H9 (cell line): ENCODE measurements at regions not wholly inside any gene's neighbourhood (a gene's known extent, or its start where the extent isn't known, plus 50 kb on each side); places are given as distances from the start of the nearest gene placed in this dataset.

Experiments
- DNase-seq: peaks from one replicate; pipeline ENCODE4 v3.0.0-alpha.2; 2017
- H2AFZ ChIP-seq: one replicate; pipeline ENCODE4 v1.6.1; 2013; ENCODE audit warnings: mild to moderate bottlenecking, low read length, control low read depth, moderate library complexity
- H2AK5ac ChIP-seq: 2 replicates; pipeline ENCODE4 v1.6.1; 2013; ENCODE audit warnings: low read length, control low read depth, mixed read lengths; ENCODE audit not compliant: insufficient read length
- H2BK120ac ChIP-seq: one replicate; pipeline ENCODE4 v1.6.1; 2013; ENCODE audit warnings: low read depth, mild to moderate bottlenecking, low read length, control low read depth, inconsistent platforms; ENCODE audit not compliant: poor library complexity, severe bottlenecking
- H2BK12ac ChIP-seq: 2 replicates; pipeline ENCODE4 v1.6.1; 2013; ENCODE audit warnings: low read length, control low read depth, mixed read lengths, low read depth; ENCODE audit not compliant: insufficient read length
- H2BK15ac ChIP-seq: 2 replicates; pipeline ENCODE4 v1.6.1; 2013; ENCODE audit warnings: low read depth, low read length, control low read depth
- H2BK20ac ChIP-seq: one replicate; pipeline ENCODE4 v1.6.1; 2013; ENCODE audit warnings: low read depth, mild to moderate bottlenecking, low read length, control low read depth, inconsistent platforms; ENCODE audit not compliant: poor library complexity, severe bottlenecking
- H2BK5ac ChIP-seq: 2 replicates; pipeline ENCODE4 v1.6.1; 2013; ENCODE audit warnings: low read length, control low read depth, mixed read lengths; ENCODE audit not compliant: insufficient read length
- H3K14ac ChIP-seq: 2 replicates; pipeline ENCODE4 v1.6.1; 2013; ENCODE audit warnings: low read length, control low read depth; ENCODE audit not compliant: insufficient read depth
- H3K18ac ChIP-seq: 2 replicates; pipeline ENCODE4 v1.6.1; 2013; ENCODE audit warnings: low read depth, mild to moderate bottlenecking, mixed read lengths, low read length, control low read depth; ENCODE audit not compliant: insufficient read length
- H3K23ac ChIP-seq: 2 replicates; pipeline ENCODE4 v1.6.1; 2013; ENCODE audit warnings: low read length, control low read depth, mixed read lengths, low read depth; ENCODE audit not compliant: insufficient read length
- H3K23me2 ChIP-seq: 2 replicates; pipeline ENCODE4 v1.6.1; 2013; ENCODE audit warnings: low read depth, mild to moderate bottlenecking, mixed read lengths, low read length, control low read depth; ENCODE audit not compliant: insufficient read length, poor library complexity, severe bottlenecking
- H3K27ac ChIP-seq: 2 replicates; pipeline ENCODE4 v1.5.1; 2013; ENCODE audit warnings: low read length, control low read depth, mixed read lengths, low read depth; ENCODE audit not compliant: insufficient read length
- H3K27me3 ChIP-seq: 2 replicates; pipeline ENCODE4 v1.6.1; 2013; ENCODE audit warnings: low read length, control low read depth, inconsistent platforms; ENCODE audit not compliant: insufficient read depth
- H3K4ac ChIP-seq: 2 replicates; pipeline ENCODE4 v1.6.1; 2013; ENCODE audit warnings: low read depth, mild to moderate bottlenecking, control low read depth, inconsistent platforms, low read length, moderate library complexity
- H3K4me1 ChIP-seq: 2 replicates; pipeline ENCODE4 v1.6.1; 2013; ENCODE audit warnings: low read length, control low read depth, inconsistent platforms; ENCODE audit not compliant: insufficient read depth
- H3K4me2 ChIP-seq: 2 replicates; pipeline ENCODE4 v1.6.1; 2013; ENCODE audit warnings: low read length, control low read depth, mixed read lengths; ENCODE audit not compliant: insufficient read length, insufficient read depth
- H3K56ac ChIP-seq: 2 replicates; pipeline ENCODE4 v1.6.1; 2013; ENCODE audit warnings: low read depth, mild to moderate bottlenecking, mixed read lengths, low read length, control low read depth; ENCODE audit not compliant: insufficient read length
- H3K79me1 ChIP-seq: 2 replicates; pipeline ENCODE4 v1.6.1; 2013; ENCODE audit warnings: low read depth, mild to moderate bottlenecking, moderate library complexity, low read length, control low read depth, inconsistent platforms; ENCODE audit not compliant: insufficient read depth, poor library complexity, severe bottlenecking
- H3K79me2 ChIP-seq: 2 replicates; pipeline ENCODE4 v1.6.1; 2013; ENCODE audit warnings: low read length, control low read depth, inconsistent platforms; ENCODE audit not compliant: insufficient read depth
- H3K9ac ChIP-seq: 2 replicates; pipeline ENCODE4 v1.6.1; 2013; ENCODE audit warnings: low read length, control low read depth, mixed read lengths; ENCODE audit not compliant: insufficient read length; ENCODE audit errors: extremely low read depth
- H3K9me3 ChIP-seq: one replicate; pipeline ENCODE4 v1.6.1; 2013; ENCODE audit warnings: low read depth, low read length, inconsistent platforms; ENCODE audit not compliant: control insufficient read depth
- H3T11ph ChIP-seq: one replicate; pipeline ENCODE4 v1.6.1; 2013; ENCODE audit warnings: mild to moderate bottlenecking, low read length, control low read depth, inconsistent platforms
- H4K20me1 ChIP-seq: one replicate; pipeline ENCODE4 v1.6.1; 2013; ENCODE audit not compliant: control insufficient read depth, insufficient read length, insufficient read depth
- H4K5ac ChIP-seq: 2 replicates; pipeline ENCODE4 v1.6.1; 2013; ENCODE audit warnings: low read depth, mild to moderate bottlenecking, mixed read lengths, low read length, control low read depth; ENCODE audit not compliant: insufficient read length
- H4K8ac ChIP-seq: replicated peaks from 2 replicates; pipeline ENCODE4 v1.6.1; 2013; ENCODE audit warnings: low read length, control low read depth, mixed read lengths, low read depth; ENCODE audit not compliant: insufficient read length
- H4K91ac ChIP-seq: 2 replicates; pipeline ENCODE4 v1.6.1; 2013; ENCODE audit warnings: low read depth, mild to moderate bottlenecking, moderate library complexity, mixed read lengths, low read length, control low read depth; ENCODE audit not compliant: insufficient read length
- H3K27ac Mint-ChIP-seq, 3 experiments: 2 replicates in 2 of 3; 3 replicates in 1 of 3; pipeline ENCODE4 v1.8.0; 2020 to 2021; ENCODE audit warnings: mixed read lengths in 3 of 3, mild to moderate bottlenecking in 1 of 3, moderate library complexity in 1 of 3
- H3K27me3 Mint-ChIP-seq: 2 replicates; pipeline ENCODE4 v1.8.0; 2021; ENCODE audit warnings: low read depth, mild to moderate bottlenecking, moderate library complexity, mixed read lengths
- H3K36me3 Mint-ChIP-seq, 3 experiments: 2 replicates in 2 of 3; 3 replicates in 1 of 3; pipeline ENCODE4 v1.8.0; 2020 to 2021; ENCODE audit warnings: low read depth in 3 of 3, mixed read lengths in 3 of 3; ENCODE audit not compliant: insufficient read depth in 1 of 3
- H3K4me1 Mint-ChIP-seq, 2 experiments: 2 replicates each; pipeline ENCODE4 v1.8.0; 2020; ENCODE audit warnings: mixed read lengths in 2 of 2
- H3K4me3 Mint-ChIP-seq, 2 experiments: 2 replicates in 1 of 2; 3 replicates in 1 of 2; pipeline ENCODE4 v1.8.0; 2020 to 2021; ENCODE audit warnings: mild to moderate bottlenecking in 2 of 2, mixed read lengths in 2 of 2, moderate library complexity in 1 of 2
- H3K9me3 Mint-ChIP-seq, 2 experiments: 2 replicates in 1 of 2; 3 replicates in 1 of 2; pipeline ENCODE4 v1.8.0; 2020; ENCODE audit warnings: mild to moderate bottlenecking in 2 of 2, mixed read lengths in 2 of 2, moderate library complexity in 1 of 2
- TF ChIP-seq, protein P1 (sequence below): fragments of 200-600 bp; sonication (generic); conservative IDR thresholded peaks from 3 replicates; pipeline ENCODE4 v1.8.0; 2021; ENCODE audit warnings: antibody characterized with exemption, mild to moderate bottlenecking

DNA sequence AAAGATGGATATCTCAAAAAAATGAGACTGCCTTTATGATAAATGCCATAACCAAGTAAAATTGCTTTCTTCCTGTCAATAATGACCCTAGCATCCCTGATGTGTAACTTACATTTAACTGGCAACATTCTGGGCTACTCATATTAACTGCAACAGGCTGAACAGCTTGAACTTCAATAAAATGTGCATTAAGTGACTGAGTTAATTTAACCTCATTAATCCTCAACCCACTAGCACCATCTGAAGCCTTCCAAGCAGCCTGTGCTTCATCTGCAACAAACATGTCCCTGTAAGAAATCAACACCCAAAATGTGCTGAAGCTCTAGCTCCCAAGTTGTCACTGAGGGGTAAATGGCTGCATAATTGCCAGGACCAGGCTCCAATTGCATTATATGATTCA is 296.2 kb upstream of the ZC3H15 start:
- H3K23me2 ChIP-seq: no peaks in the 10 kb centered on the region
- no peak overlapping the region for H2BK120ac ChIP-seq

More for the DNA sequence above, 296.2 kb upstream of the ZC3H15 start:
- Histone ChIP-seq H2BK5ac (no peak overlapping the region), H3K27me3 (no peaks in the 10 kb centered on the region), H3K27ac (no peak overlapping the region), H3K4ac (no peak overlapping the region), H2AFZ (no peak overlapping the region), H2BK15ac (no peak overlapping the region), H3K79me1 (no peaks in the 10 kb centered on the region), H3K56ac (no peak overlapping the region), H3K4me1 (no peaks in the 10 kb centered on the region), H3K9me3 (no peaks in the 10 kb centered on the region), H2AK5ac (no peak overlapping the region), H3K4me2 (no peak overlapping the region), H2BK12ac (no peak overlapping the region), H4K8ac (no peak overlapping the region), H3K18ac (no peak overlapping the region), H2BK20ac (no peak overlapping the region), H4K20me1 (no peaks in the 10 kb centered on the region), H3T11ph (no peak overlapping the region), H3K23ac (no peak overlapping the region), H4K5ac (no peak overlapping the region), H3K79me2 (no peaks in the 10 kb centered on the region), H4K91ac (no peak overlapping the region), H3K14ac (no peak overlapping the region), H3K9ac (no peak overlapping the region)
- no peak overlapping the region for H3K4me3 Mint-ChIP-seq
- H3K4me1 Mint-ChIP-seq: no peaks in the 10 kb centered on the region
- no peaks in the 10 kb centered on the region for H3K27me3 Mint-ChIP-seq
- no peak for DNase-seq
- peaks cover 3 to 5% of the 10 kb centered on the region in 2 experiments; a peak in 4 of 5 replicates for H3K9me3 Mint-ChIP-seq
- TF ChIP-seq, protein P1, sequence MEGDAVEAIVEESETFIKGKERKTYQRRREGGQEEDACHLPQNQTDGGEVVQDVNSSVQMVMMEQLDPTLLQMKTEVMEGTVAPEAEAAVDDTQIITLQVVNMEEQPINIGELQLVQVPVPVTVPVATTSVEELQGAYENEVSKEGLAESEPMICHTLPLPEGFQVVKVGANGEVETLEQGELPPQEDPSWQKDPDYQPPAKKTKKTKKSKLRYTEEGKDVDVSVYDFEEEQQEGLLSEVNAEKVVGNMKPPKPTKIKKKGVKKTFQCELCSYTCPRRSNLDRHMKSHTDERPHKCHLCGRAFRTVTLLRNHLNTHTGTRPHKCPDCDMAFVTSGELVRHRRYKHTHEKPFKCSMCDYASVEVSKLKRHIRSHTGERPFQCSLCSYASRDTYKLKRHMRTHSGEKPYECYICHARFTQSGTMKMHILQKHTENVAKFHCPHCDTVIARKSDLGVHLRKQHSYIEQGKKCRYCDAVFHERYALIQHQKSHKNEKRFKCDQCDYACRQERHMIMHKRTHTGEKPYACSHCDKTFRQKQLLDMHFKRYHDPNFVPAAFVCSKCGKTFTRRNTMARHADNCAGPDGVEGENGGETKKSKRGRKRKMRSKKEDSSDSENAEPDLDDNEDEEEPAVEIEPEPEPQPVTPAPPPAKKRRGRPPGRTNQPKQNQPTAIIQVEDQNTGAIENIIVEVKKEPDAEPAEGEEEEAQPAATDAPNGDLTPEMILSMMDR: no peak
- H3K36me3 Mint-ChIP-seq: peaks cover 3 to 6% (median 4%) of the 10 kb centered on the region in 3 experiments; a peak in 4 of 7 replicates
- H3K27ac Mint-ChIP-seq: no peak overlapping the region
